Esophagus squamous epithelium (tissue), 4 donors: ENCODE measurements at regions not wholly inside any gene's neighbourhood (a gene's known extent, or its start where the extent isn't known, plus 50 kb on each side); places are given as distances from the start of the nearest gene placed in this dataset.

Experiments
- POLR2A ChIP-seq, 4 donors: fragments of 450-650 bp; IDR thresholded peaks; one replicate each; pipeline ENCODE4 v1.6.1; 2017; ENCODE audit warnings: antibody characterized with exemption in 4 of 4, mild to moderate bottlenecking in 4 of 4, moderate library complexity in 3 of 4
- TF ChIP-seq, protein P1 (sequence below), 6 experiments: fragments of 450-650 bp in 4 of 6; fragments of 200-600 bp in 2 of 6; sonication (generic) in 2 of 6; IDR thresholded peaks; one replicate each; pipeline ENCODE4 v1.5.1; 2016 to 2019; ENCODE audit warnings: antibody characterized with exemption in 6 of 6, mild to moderate bottlenecking in 4 of 6, moderate library complexity in 4 of 6

DNA sequence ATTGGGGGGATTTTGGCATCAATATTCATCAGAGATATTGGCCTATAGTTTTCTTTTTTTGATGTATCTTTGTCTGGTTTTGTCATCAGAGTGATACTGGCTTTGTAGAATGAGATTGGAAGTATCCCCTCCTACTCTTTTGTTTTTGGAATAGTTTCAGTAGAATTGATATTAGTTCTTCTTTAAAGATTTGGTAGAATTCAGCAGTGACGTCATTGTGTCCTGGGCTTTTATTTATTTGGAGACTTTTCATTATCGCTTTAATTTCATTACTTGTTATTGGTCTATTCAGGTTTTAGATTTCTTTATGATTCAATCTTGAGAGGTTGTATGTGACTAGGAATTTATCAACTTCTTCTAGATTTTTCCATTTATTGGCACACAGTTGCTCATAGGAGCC lies 825.5 kb upstream of the NXPH2 start:
- TF ChIP-seq, protein P1, sequence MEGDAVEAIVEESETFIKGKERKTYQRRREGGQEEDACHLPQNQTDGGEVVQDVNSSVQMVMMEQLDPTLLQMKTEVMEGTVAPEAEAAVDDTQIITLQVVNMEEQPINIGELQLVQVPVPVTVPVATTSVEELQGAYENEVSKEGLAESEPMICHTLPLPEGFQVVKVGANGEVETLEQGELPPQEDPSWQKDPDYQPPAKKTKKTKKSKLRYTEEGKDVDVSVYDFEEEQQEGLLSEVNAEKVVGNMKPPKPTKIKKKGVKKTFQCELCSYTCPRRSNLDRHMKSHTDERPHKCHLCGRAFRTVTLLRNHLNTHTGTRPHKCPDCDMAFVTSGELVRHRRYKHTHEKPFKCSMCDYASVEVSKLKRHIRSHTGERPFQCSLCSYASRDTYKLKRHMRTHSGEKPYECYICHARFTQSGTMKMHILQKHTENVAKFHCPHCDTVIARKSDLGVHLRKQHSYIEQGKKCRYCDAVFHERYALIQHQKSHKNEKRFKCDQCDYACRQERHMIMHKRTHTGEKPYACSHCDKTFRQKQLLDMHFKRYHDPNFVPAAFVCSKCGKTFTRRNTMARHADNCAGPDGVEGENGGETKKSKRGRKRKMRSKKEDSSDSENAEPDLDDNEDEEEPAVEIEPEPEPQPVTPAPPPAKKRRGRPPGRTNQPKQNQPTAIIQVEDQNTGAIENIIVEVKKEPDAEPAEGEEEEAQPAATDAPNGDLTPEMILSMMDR (IDR thresholded peaks at IDR 0.05) = no peak
- no peak for TF ChIP-seq POLR2A (IDR thresholded peaks at IDR 0.05)
